ENCODE measurements at regions not wholly inside any gene's neighbourhood (a gene's known extent, or its start where the extent isn't known, plus 50 kb on each side); places are given as distances from the start of the nearest gene placed in this dataset.

- TF ChIP-seq CTCF (IDR thresholded peaks at IDR 0.05) (no peak), POLR2A (IDR thresholded peaks at IDR 0.05) (no peak)
These were observed 406.8 kb downstream of the PCDH7 start for GRCh38 chr4:31126881-31127398.

Data from right lobe of liver (tissue), 4 donors.